Bronchial epithelial cell (primary cell): ENCODE measurements at regions not wholly inside any gene's neighbourhood (a gene's known extent, or its start where the extent isn't known, plus 50 kb on each side); places are given as distances from the start of the nearest gene placed in this dataset.
A peak's percentile ranks its signal among the peaks of the same experiment; 100 is the strongest.
"Not testable (repeated sequence)": the region's sequence is repeated elsewhere in the genome, so short reads cannot be mapped to it uniquely, and the experiment has no call there.

Source experiments
- DNase-seq: peaks from one replicate; pipeline ENCODE4 v3.0.0-alpha.2; 2010; ENCODE audit warnings: low read depth
- FAIRE-seq: peaks from 2 replicates; lab custom pipeline; 2011; peaks lifted over from hg19 to GRCh38; lab: Jason Lieb, UNC
- H3K27me3 ChIP-seq: 2 replicates; pipeline ENCODE4 v1.5.1; 2011; ENCODE audit warnings: low read length; ENCODE audit not compliant: control insufficient read depth, insufficient read depth
- H3K36me3 ChIP-seq: 2 replicates; pipeline ENCODE4 v1.5.1; 2011; ENCODE audit warnings: low read length; ENCODE audit not compliant: control insufficient read depth, insufficient read depth
- H3K4me3 ChIP-seq: 2 replicates; pipeline ENCODE4 v1.5.1; 2011; ENCODE audit warnings: mild to moderate bottlenecking, low read depth, low read length, control low read depth
- TF ChIP-seq, protein P1 (sequence below): IDR thresholded peaks from 2 replicates; pipeline ENCODE4 v1.5.1; 2011; ENCODE audit warnings: mild to moderate bottlenecking, moderate library complexity, low read length, control low read depth, inconsistent platforms; ENCODE audit not compliant: insufficient read depth, severe bottlenecking

DNA sequence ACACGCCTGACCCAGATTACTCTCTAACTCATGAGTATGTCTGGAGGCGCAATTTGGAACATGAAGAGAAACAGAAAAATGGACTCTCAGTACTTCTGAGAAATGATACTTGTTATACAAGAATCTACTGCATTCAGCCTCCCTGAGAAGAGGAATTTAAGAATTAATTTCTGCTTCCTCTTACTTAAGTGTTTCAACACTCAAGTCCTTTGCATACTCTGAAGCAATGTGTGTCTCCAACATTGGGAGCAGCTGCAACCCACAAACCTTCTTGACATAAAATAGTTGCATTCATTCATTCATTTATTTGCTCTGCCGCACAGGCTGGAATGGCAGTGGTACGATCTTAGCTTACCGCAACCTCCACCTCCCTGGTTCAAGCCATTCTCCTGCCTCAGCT, 199.8 kb downstream of the NPIPA7 start:
- TF ChIP-seq, protein P1, sequence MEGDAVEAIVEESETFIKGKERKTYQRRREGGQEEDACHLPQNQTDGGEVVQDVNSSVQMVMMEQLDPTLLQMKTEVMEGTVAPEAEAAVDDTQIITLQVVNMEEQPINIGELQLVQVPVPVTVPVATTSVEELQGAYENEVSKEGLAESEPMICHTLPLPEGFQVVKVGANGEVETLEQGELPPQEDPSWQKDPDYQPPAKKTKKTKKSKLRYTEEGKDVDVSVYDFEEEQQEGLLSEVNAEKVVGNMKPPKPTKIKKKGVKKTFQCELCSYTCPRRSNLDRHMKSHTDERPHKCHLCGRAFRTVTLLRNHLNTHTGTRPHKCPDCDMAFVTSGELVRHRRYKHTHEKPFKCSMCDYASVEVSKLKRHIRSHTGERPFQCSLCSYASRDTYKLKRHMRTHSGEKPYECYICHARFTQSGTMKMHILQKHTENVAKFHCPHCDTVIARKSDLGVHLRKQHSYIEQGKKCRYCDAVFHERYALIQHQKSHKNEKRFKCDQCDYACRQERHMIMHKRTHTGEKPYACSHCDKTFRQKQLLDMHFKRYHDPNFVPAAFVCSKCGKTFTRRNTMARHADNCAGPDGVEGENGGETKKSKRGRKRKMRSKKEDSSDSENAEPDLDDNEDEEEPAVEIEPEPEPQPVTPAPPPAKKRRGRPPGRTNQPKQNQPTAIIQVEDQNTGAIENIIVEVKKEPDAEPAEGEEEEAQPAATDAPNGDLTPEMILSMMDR: no peak
- no peaks in the 10 kb centered on the region for H3K27me3 ChIP-seq
- no peak for FAIRE-seq
- H3K4me3 ChIP-seq: no peak overlapping the region
- no peaks in the 10 kb centered on the region for H3K36me3 ChIP-seq
- no peak for DNase-seq

DNA sequence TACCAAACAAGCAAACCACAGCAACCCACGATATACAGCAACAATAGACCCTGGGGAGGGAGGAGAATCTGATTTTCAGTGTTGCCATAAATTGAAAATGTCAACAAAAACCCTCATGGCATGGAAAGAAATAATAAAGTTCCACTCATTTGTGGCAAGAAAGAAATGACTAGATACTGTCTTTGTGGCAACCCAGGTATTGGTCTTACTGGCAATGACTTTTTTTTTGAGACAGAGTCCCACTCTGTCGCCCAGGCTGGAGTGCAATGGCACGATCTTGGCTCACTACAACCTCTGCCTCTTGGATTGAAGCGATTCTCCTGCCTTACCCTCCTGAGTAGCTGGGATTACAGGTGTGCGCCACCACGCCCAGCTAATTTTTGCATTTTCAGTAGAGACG, 204.0 kb downstream of the NPIPA7 start:
- not testable (repeated sequence) for DNase-seq, H3K4me3 ChIP-seq, FAIRE-seq, H3K27me3 ChIP-seq, H3K36me3 ChIP-seq

DNA sequence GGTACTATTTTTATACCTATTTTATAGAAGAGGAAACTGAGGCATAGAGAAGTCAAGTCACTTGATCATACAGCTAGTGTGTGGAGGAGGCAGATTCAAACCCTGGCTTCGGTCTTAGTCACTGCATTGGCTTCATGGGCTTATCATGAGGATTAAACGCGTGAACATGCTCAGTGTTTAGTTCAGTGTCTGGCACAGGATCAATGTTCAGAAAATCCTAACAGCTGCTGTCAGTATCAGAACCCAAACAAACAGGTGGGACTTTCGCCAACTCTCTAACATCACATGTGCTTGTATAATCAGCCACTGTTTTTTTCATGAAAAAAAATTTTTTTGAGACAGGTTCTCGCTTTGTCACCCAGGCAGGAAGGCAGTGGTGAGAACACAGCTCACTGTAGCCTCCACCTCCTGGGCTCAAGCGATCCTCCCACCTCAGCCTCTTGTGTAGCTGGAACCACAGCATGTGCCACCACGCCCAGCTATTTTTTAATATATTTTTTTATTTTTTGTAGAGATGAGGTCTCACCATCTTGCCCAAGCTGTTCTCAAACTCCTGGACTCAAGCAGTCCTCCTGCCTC, 207.2 kb downstream of the NPIPA7 start:
- not testable (repeated sequence) for H3K4me3 ChIP-seq, FAIRE-seq, DNase-seq, H3K36me3 ChIP-seq, H3K27me3 ChIP-seq

DNA sequence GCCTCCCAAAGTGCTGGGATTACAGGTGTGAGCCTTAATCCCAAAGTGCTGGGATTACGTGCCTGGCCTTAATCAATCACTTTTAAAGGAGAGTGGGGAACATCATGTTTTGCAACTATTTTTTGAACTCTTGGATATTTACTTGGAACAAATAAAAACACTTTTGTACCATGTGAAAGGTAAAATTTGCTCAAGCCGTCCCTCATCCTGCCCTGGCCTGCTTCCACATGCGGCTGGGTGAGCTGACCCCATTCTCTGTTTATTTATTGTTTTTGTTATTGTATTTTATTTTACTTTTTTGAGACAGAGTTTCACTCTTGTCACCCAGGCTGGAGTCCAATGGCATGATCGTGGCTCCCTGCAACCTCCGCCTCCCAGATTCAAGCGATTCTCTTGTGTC, 208.0 kb downstream of the NPIPA7 start:
- not testable (repeated sequence) for H3K27me3 ChIP-seq, FAIRE-seq, H3K36me3 ChIP-seq, H3K4me3 ChIP-seq, DNase-seq

DNA sequence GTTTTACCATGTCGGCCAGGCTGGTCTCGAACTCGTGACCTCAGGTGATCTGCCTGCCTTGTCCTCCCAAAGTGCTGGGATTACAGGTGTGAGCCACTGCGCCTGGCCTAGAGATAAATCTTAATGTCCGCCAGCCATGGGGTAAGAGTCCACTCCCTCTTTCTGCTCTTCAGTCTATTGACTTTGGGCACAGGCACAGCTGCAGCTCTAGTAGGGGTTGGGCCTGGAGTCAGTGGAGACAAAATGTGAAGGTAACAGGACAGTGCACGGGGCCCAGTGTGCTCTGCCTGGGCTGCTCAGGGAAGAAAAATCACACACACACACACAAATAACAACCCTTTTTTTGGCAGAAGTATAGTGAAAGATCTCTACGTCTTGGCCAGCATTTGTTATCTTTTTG, 209.5 kb downstream of the NPIPA7 start:
- not testable (repeated sequence) for H3K36me3 ChIP-seq, DNase-seq, H3K27me3 ChIP-seq, H3K4me3 ChIP-seq, FAIRE-seq

DNA sequence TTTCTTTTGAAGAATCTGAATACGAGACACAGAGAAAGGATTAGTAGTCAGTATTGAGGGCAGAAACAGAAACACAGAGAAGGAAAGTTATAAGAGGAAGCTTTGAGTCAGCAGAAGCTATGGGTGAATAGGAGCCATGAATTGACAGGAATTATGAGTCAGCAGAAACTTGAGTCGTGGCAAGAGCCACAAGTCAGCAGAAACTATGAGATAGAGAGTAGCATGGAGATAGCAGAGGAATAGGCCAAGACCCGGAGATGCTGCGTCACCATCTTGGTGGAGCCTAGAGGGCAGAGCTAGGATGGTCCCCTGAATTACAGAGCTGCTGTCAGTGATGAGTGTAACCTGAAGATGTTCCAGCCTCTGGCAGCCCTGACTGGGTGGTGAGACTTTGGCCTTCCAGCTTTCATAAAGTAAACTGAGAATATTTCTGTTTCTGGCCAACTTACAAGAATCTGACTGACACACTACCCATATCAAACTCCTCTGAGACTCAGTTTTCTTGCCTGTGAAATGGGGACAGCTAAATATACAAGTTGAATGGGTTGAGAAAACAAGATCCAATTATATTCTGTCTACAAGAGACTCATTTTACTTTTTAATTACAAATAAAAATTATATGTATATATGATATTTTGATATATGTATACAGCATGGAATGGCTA, 211.8 kb downstream of the NPIPA7 start:
- H3K4me3 ChIP-seq, H3K27me3 ChIP-seq, DNase-seq, FAIRE-seq, H3K36me3 ChIP-seq: not testable (repeated sequence)

DNA sequence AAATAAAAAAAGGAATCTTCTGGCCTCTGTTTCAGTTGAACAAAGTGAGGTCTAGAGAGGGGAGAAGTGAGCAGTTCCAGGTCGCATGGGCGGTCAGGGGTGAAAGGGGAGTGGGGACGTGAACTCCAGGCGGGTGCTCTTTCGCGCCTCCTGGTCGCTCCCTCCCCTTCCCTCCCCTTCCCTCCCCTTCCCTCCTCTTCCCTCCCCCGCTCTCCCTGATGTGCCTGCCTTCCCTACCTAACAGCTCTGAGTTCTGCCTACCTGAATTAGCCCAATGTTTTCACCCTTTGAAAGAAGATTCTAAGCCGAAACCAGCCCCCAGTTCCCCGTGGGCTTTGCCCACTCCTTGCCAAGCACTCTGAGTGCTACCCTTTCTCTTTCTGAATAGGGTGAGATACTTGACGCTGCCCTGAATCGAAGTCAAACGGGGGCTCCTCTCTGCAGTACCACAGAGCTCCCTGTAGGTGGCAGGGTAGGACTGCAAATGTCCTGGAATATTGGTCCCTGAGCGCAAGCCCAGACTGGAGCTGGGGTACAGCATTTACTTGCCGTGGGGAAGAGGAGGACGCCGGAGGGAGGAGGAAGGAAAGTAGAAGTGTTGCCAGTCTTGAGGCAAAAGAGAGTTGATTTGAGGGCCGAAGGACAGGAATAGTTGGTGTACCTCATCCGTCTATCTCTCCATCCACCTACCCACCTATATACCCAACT, 214.4 kb downstream of the NPIPA7 start:
- FAIRE-seq, H3K4me3 ChIP-seq, H3K36me3 ChIP-seq, H3K27me3 ChIP-seq, DNase-seq: not testable (repeated sequence)
- TF ChIP-seq, protein P1: peak; percentile 44

DNA sequence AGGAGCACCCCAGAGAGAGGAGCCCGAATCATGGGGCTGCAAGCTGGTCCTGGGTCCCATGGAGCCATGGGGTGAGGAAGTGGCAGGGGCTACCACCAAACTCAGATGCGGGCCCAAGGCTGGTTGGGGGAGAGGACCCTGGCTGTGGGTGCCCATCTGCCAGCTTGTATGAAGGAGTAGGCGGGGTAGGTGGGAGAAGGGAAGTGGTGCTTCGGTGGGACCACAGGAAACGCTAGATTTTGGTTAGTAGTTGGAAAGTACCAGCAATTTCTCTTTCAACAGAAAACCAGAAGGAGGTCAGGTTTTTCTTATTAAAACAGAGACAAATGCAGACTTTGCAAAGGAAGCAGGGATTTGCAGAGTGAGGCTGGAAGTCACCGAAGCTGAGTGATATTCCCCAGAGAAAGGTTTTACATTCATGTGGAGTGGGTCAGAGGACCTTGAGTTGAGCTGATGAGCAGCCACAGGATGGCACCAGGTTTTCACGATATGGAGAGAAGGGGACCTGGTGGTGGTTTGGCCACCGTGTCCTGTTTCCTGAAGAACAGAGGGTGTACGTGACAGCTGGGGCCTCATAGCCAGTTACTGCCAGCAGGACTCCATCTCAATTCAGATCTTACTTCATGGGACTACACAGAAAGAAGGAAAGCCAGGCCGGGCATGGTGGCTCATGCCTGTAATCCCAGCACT, 216.2 kb downstream of the NPIPA7 start:
- H3K4me3 ChIP-seq, H3K36me3 ChIP-seq, DNase-seq, H3K27me3 ChIP-seq, FAIRE-seq: not testable (repeated sequence)

DNA sequence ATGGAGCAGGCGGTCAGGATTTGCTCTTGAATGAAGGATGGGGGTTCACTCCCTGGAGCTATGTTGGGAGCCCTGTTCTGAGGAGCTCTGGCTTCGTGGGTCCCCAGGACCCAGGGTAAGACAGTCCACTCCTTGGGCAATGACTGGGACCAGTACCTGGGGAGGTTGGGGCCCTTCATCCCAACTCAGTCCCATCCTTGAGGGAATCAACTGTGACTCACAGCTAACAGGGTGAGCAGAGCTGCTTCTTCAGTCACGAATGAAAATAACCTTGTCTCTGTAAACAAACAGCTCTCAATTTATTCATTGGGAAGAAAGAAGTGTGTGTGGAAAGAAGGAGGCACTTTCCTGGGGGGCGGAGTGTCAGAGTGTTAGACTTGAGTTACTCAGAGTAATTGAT, 222.3 kb downstream of the NPIPA7 start:
- not testable (repeated sequence) for DNase-seq, H3K4me3 ChIP-seq, H3K27me3 ChIP-seq, H3K36me3 ChIP-seq, FAIRE-seq

DNA sequence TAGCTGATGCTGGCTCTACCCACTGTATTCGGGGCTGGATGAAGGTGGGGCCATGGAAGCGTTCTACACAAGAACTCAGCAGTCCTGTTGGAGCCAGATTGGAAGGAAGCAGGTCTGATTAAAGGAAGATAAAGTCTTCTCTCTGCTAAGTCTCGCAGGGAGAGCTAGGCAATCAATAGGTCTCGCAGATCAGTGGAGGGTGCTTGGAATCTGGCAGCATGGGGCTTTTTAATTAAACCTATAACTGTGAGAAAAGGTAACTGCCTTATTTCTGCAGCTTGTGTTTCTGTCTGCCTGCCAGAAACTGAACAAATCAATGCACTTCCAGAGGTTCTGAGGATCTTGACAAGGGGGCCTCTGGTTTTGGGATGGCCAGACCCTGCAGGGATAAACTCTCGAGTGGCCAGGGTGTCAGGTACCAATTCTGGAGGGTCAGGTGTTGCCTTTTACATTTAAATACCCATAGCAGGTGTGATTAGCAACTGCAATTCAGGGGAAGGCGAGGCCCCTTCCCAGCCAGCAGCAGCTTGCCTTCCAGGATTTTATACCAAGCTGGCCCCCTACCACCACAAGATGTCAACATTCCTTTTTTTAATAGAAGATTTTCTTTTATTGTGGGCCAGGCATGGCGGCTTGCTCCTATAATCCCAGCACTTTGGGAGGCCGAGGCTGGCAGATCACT, 228.6 kb downstream of the NPIPA7 start:
- not testable (repeated sequence) for DNase-seq, FAIRE-seq, H3K36me3 ChIP-seq, H3K27me3 ChIP-seq, H3K4me3 ChIP-seq

DNA sequence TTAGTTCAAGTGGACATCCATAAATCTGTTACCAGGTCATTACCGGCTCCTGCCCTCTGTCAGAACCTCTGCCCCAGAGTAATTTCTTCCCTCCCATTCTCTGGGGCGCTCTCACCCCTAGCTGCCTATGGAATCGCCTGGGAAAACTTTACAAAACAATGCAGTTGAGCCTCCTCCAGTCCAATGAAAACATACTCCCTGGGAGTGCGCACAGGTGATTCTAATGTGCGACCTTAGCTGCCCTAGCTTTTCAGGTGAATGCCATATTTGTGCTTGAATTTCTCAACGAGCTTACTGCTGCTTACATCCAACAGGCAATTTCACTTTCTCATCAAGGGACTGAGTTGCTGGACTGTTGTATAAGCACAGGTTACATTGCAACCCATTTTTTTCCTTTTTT, 230.7 kb downstream of the NPIPA7 start:
- DNase-seq, FAIRE-seq, H3K36me3 ChIP-seq, H3K4me3 ChIP-seq, H3K27me3 ChIP-seq: not testable (repeated sequence)
